GM21529 (cell line): ENCODE measurements at regions not wholly inside any gene's neighbourhood (a gene's known extent, or its start where the extent isn't known, plus 50 kb on each side); places are given as distances from the start of the nearest gene placed in this dataset.
"Not testable (repeated sequence)": the region's sequence is repeated elsewhere in the genome, so short reads cannot be mapped to it uniquely, and the experiment has no call there.

Experiments used
- ATAC-seq: cut with Tn5 transposase; IDR thresholded peaks from one replicate; pipeline ENCODE4 v1.9.1; 2021; ENCODE audit not compliant: unreplicated experiment

- no peak for ATAC-seq
Observed at GRCh38 chr10:3661271-3661670, 123.7 kb downstream of the KLF6 start.

- no peak for ATAC-seq
Observed at GRCh38 chr10:3660753-3661152, 124.3 kb downstream of the KLF6 start.

GRCh38 chr10:3659203-3659917 is 125.6 kb downstream of the KLF6 start:
- no peak for ATAC-seq

GRCh38 chr10:3658766-3659165 is 126.2 kb downstream of the KLF6 start:
- ATAC-seq = no peak

GRCh38 chr10:3656214-3656613 is 128.8 kb downstream of the KLF6 start:
- ATAC-seq = no peak

- peak; percentile 59 for ATAC-seq
Observed at GRCh38 chr10:3655528-3655927, 129.5 kb downstream of the KLF6 start.

GRCh38 chr10:3654980-3655379 is 130.0 kb downstream of the KLF6 start:
- ATAC-seq = no peak

- ATAC-seq = no peak
Observed at GRCh38 chr10:3654496-3654895, 130.5 kb downstream of the KLF6 start.

- ATAC-seq = not testable (repeated sequence)
Observed at GRCh38 chr10:3653303-3653702, 131.7 kb downstream of the KLF6 start.

GRCh38 chr10:3652886-3653285 is 132.1 kb downstream of the KLF6 start:
- no peak for ATAC-seq

GRCh38 chr10:3651969-3652653 is 132.9 kb downstream of the KLF6 start:
- ATAC-seq = no peak

- ATAC-seq = no peak
Observed at GRCh38 chr10:3648576-3648975, 136.4 kb downstream of the KLF6 start.

GRCh38 chr10:3648170-3648569 is 136.8 kb downstream of the KLF6 start:
- ATAC-seq = no peak

GRCh38 chr10:3647074-3647473 is 137.9 kb downstream of the KLF6 start:
- peak; percentile 96 for ATAC-seq

- ATAC-seq = no peak
Observed at GRCh38 chr10:3645406-3645805, 139.6 kb downstream of the KLF6 start.

- ATAC-seq = no peak
Observed at GRCh38 chr10:3640816-3641215, 144.2 kb downstream of the KLF6 start.

GRCh38 chr10:3639546-3639945 is 145.5 kb downstream of the KLF6 start:
- no peak for ATAC-seq

GRCh38 chr10:3636356-3637181 is 148.4 kb downstream of the KLF6 start:
- no peak for ATAC-seq

GRCh38 chr10:3635697-3636096 is 149.3 kb downstream of the KLF6 start:
- no peak for ATAC-seq

GRCh38 chr10:3635211-3635671 is 149.8 kb downstream of the KLF6 start:
- ATAC-seq = no peak

- ATAC-seq = not testable (repeated sequence)
Observed at GRCh38 chr10:3634646-3635045, 150.4 kb downstream of the KLF6 start.
